ENCODE measurements at regions not wholly inside any gene's neighbourhood (a gene's known extent, or its start where the extent isn't known, plus 50 kb on each side); places are given as distances from the start of the nearest gene placed in this dataset.

DNA sequence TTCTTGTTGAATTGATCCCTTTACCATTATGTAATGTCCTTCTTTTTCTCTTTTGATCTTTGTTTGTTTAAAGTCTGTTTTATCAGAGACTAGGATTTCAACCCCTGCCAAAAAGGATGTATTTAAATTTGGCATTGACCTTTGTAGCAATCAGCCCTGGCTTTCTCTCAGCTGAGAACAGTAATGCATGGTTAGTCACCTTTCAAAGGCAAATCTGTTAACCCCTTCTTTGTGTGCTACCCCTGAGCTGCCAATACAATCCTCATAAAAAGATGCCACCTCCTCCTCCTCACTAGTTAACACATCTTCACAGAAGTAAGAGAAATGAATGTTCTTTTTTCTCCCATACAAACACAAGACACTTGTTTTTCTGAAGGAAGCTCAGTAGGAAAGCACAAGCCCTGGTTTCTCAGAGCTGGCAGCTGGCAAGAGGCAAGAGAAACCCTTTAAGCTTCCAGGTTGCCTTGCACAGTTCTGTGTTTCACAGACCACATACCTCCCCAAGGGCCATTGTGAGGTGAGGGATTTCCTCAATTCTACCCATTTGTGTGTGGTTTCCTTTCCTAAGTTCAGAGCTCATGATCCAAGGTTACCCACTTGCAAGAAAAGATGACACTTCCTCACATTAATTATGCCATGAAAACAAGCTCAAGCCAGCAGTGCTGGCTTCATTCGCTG lies 122.6 kb downstream of the RCHY1 start:
- TF ChIP-seq, protein P1, sequence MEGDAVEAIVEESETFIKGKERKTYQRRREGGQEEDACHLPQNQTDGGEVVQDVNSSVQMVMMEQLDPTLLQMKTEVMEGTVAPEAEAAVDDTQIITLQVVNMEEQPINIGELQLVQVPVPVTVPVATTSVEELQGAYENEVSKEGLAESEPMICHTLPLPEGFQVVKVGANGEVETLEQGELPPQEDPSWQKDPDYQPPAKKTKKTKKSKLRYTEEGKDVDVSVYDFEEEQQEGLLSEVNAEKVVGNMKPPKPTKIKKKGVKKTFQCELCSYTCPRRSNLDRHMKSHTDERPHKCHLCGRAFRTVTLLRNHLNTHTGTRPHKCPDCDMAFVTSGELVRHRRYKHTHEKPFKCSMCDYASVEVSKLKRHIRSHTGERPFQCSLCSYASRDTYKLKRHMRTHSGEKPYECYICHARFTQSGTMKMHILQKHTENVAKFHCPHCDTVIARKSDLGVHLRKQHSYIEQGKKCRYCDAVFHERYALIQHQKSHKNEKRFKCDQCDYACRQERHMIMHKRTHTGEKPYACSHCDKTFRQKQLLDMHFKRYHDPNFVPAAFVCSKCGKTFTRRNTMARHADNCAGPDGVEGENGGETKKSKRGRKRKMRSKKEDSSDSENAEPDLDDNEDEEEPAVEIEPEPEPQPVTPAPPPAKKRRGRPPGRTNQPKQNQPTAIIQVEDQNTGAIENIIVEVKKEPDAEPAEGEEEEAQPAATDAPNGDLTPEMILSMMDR (IDR thresholded peaks at IDR 0.05) = no peak
- TF ChIP-seq POLR2A (IDR thresholded peaks at IDR 0.05) = no peak

Data from lower leg skin (tissue), 3 donors.